Activated CD8-positive, alpha-beta memory T cell treated with anti-CD3 and anti-CD28 coated beads, Interleukin-2, amount 50 U/mL, for 24 hours (primary cell): ENCODE measurements at regions not wholly inside any gene's neighbourhood (a gene's known extent, or its start where the extent isn't known, plus 50 kb on each side); places are given as distances from the start of the nearest gene placed in this dataset.
"Not testable (repeated sequence)": the region's sequence is repeated elsewhere in the genome, so short reads cannot be mapped to it uniquely, and the experiment has no call there.

ENCODE experiments used
- DNase-seq: peaks from one replicate; pipeline ENCODE4 v3.0.0-alpha.2; 2020; ENCODE audit errors: extremely low read depth

GRCh38 chr5:117144086-117144485, 569.5 kb upstream of the SEMA6A start:
- no peak for DNase-seq

GRCh38 chr5:117143406-117143805, 568.8 kb upstream of the SEMA6A start:
- no peak for DNase-seq

GRCh38 chr5:117138523-117138922, 563.9 kb upstream of the SEMA6A start:
- no peak for DNase-seq

GRCh38 chr5:117135851-117136250, 561.2 kb upstream of the SEMA6A start:
- DNase-seq, result no peak

GRCh38 chr5:117133198-117133597, 558.6 kb upstream of the SEMA6A start:
- no peak for DNase-seq

- no peak for DNase-seq
Observed at GRCh38 chr5:117131876-117132275, 557.3 kb upstream of the SEMA6A start.

- DNase-seq, result no peak
Observed at GRCh38 chr5:117131048-117131679, 556.5 kb upstream of the SEMA6A start.

GRCh38 chr5:117118499-117118898, 543.9 kb upstream of the SEMA6A start:
- no peak for DNase-seq

GRCh38 chr5:117117314-117117713, 542.7 kb upstream of the SEMA6A start:
- not testable (repeated sequence) for DNase-seq

GRCh38 chr5:117110548-117110947, 535.9 kb upstream of the SEMA6A start:
- no peak for DNase-seq

GRCh38 chr5:117107859-117108258, 533.2 kb upstream of the SEMA6A start:
- no peak for DNase-seq

GRCh38 chr5:117103703-117104102, 529.1 kb upstream of the SEMA6A start:
- DNase-seq, result no peak

GRCh38 chr5:117102591-117102990, 528.0 kb upstream of the SEMA6A start:
- no peak for DNase-seq

- no peak for DNase-seq
Observed at GRCh38 chr5:117100176-117100575, 525.6 kb upstream of the SEMA6A start.

GRCh38 chr5:117098094-117098493, 523.5 kb upstream of the SEMA6A start:
- DNase-seq, result no peak

- no peak for DNase-seq
Observed at GRCh38 chr5:117095346-117096332, 521.0 kb upstream of the SEMA6A start.

GRCh38 chr5:117094114-117094815, 519.6 kb upstream of the SEMA6A start:
- no peak for DNase-seq

GRCh38 chr5:117093653-117094052, 519.0 kb upstream of the SEMA6A start:
- DNase-seq, result no peak

GRCh38 chr5:117089001-117089400, 514.4 kb upstream of the SEMA6A start:
- no peak for DNase-seq

GRCh38 chr5:117088176-117088575, 513.6 kb upstream of the SEMA6A start:
- no peak for DNase-seq

GRCh38 chr5:117084067-117084466, 509.4 kb upstream of the SEMA6A start:
- DNase-seq, result no peak

GRCh38 chr5:117082977-117083376, 508.4 kb upstream of the SEMA6A start:
- DNase-seq, result no peak
